Mesendoderm (in vitro differentiated cells): ENCODE measurements at regions not wholly inside any gene's neighbourhood (a gene's known extent, or its start where the extent isn't known, plus 50 kb on each side); places are given as distances from the start of the nearest gene placed in this dataset.

Source experiments
- DNase-seq: peaks from one replicate; pipeline ENCODE4 v3.0.0; 2013
- H2AK5ac ChIP-seq: 2 replicates; pipeline ENCODE4 v1.6.1; 2013; ENCODE audit warnings: low read length, inconsistent platforms
- H2BK120ac ChIP-seq: 2 replicates; pipeline ENCODE4 v1.6.1; 2013; ENCODE audit warnings: low read depth, mild to moderate bottlenecking, low read length, moderate library complexity, mixed read lengths
- H2BK15ac ChIP-seq: replicated peaks from 2 replicates; pipeline ENCODE4 v1.6.1; 2013; ENCODE audit warnings: low read depth, mild to moderate bottlenecking, moderate library complexity
- H2BK5ac ChIP-seq: 2 replicates; pipeline ENCODE4 v1.6.1; 2013; ENCODE audit warnings: low read length, inconsistent platforms
- H3K18ac ChIP-seq: 2 replicates; pipeline ENCODE4 v1.6.1; 2013; ENCODE audit warnings: mild to moderate bottlenecking, low read length, mixed read lengths
- H3K23ac ChIP-seq: one replicate; pipeline ENCODE4 v1.6.1; 2013; ENCODE audit warnings: low read length
- H3K27ac ChIP-seq: 2 replicates; pipeline ENCODE4 v1.5.1; 2013; ENCODE audit warnings: low read depth, mild to moderate bottlenecking, inconsistent platforms, low read length, moderate library complexity
- H3K27me3 ChIP-seq: 2 replicates; pipeline ENCODE4 v1.6.1; 2013; ENCODE audit warnings: low read length, control low read depth, mild to moderate bottlenecking, inconsistent platforms; ENCODE audit not compliant: insufficient read depth, poor library complexity
- H3K36me3 ChIP-seq: 2 replicates; pipeline ENCODE4 v1.6.1; 2013; ENCODE audit warnings: low read length, inconsistent platforms; ENCODE audit not compliant: control insufficient read depth, insufficient read depth
- H3K4ac ChIP-seq: one replicate; pipeline ENCODE4 v1.6.1; 2013; ENCODE audit warnings: low read depth, mild to moderate bottlenecking, low read length, moderate library complexity
- H3K4me1 ChIP-seq: 2 replicates; pipeline ENCODE4 v1.6.1; 2013; ENCODE audit warnings: low read depth, low read length, inconsistent platforms; ENCODE audit not compliant: control insufficient read depth
- H3K4me2 ChIP-seq: 2 replicates; pipeline ENCODE4 v1.6.1; 2013; ENCODE audit warnings: low read length
- H3K4me3 ChIP-seq: 2 replicates; pipeline ENCODE4 v1.5.1; 2013; ENCODE audit warnings: mild to moderate bottlenecking, low read length
- H3K56ac ChIP-seq: one replicate; pipeline ENCODE4 v1.6.1; 2013; ENCODE audit warnings: low read length
- H3K79me1 ChIP-seq: 2 replicates; pipeline ENCODE4 v1.6.1; 2013; ENCODE audit warnings: low read length, inconsistent platforms
- H3K79me2 ChIP-seq: 2 replicates; pipeline ENCODE4 v1.6.1; 2013; ENCODE audit warnings: mild to moderate bottlenecking, low read length; ENCODE audit not compliant: control insufficient read depth, insufficient read depth
- H3K9ac ChIP-seq: 2 replicates; pipeline ENCODE4 v1.6.1; 2013; ENCODE audit warnings: low read length, inconsistent platforms
- H4K5ac ChIP-seq: one replicate; pipeline ENCODE4 v1.6.1; 2013; ENCODE audit warnings: low read length
- H4K8ac ChIP-seq: one replicate; pipeline ENCODE4 v1.6.1; 2013; ENCODE audit warnings: low read depth, mild to moderate bottlenecking, control low read depth, low read length, moderate library complexity
- WGBS: extraction: QIAGEN DNeasy Blood & Tissue Kit; methylation state at CpG from one replicate; pipeline ENCODE4 v1.1.7; 2013; ENCODE audit warnings: low lambda C conversion rate, missing lambda C conversion rate; ENCODE audit not compliant: insufficient coverage; ENCODE audit errors: extremely low coverage; 5-methylcytosine and 5-hydroxymethylcytosine counted together

DNA sequence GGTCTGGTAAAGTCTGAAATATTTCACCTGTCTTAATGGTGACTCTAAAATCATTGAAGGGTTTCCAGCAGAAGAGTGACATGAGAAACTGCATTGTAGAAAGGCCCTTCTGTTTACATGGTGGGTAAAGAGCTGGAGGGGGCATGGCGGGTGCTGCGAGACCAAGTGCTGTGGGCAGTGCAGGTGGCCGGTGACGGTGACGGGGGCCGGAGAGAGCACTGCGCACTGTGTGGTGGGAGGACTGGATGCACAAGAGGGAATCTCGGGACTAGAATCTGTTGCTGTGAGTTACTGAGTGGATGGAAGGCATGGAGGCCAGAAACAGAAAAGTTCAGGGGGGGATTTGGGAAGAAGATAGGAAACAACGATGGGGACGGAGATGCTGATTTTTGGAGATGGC is 218.7 kb downstream of the USP6NL start:
- Histone ChIP-seq H3K27ac (no peak overlapping the region), H3K23ac (no peak overlapping the region), H3K18ac (no peak overlapping the region), H3K27me3 (no peaks in the 10 kb centered on the region), H4K8ac (no peak overlapping the region), H3K9ac (no peak overlapping the region), H3K4me1 (no peaks in the 10 kb centered on the region), H2BK120ac (no peak overlapping the region), H3K36me3 (no peaks in the 10 kb centered on the region), H2AK5ac (no peak overlapping the region), H3K79me2 (no peaks in the 10 kb centered on the region), H3K79me1 (no peaks in the 10 kb centered on the region), H3K4me3 (no peak overlapping the region), H2BK5ac (no peak overlapping the region), H2BK15ac (no peak overlapping the region), H3K4me2 (no peak overlapping the region), H4K5ac (no peak overlapping the region), H3K4ac (no peak overlapping the region), H3K56ac (no peak overlapping the region)
- WGBS = no CpG with 5 or more reads among the region's 10 CpGs
- no peak for DNase-seq

DNA sequence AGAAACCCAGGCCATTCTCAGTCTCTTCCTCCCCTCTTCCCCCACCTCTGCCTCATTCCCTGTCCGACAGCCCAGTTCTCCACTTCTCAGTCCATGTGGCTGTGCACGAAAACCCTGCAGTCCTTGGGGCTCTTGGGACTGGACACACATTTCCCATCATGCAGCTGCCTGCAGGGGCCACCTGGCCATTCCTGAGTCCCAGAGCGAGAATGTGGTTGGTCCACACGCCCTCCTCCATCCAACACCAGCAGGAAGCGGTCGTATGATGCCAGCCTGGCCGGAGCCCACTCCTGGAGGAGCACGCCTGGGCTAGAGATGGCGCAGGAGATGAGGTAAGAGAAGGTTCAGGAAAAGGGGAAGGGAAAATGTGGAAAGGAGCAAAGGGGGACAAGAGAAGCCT is 222.5 kb downstream of the USP6NL start:
- Histone ChIP-seq H3K27ac (no peak overlapping the region), H2BK120ac (no peak overlapping the region), H2BK15ac (no peak overlapping the region), H3K18ac (no peak overlapping the region), H2BK5ac (no peak overlapping the region), H2AK5ac (no peak overlapping the region), H3K79me2 (no peaks in the 10 kb centered on the region), H4K5ac (no peak overlapping the region), H3K4me2 (no peak overlapping the region), H3K27me3 (no peaks in the 10 kb centered on the region), H3K9ac (no peak overlapping the region), H3K23ac (no peak overlapping the region), H3K4me3 (no peak overlapping the region), H4K8ac (no peak overlapping the region), H3K4ac (no peak overlapping the region), H3K36me3 (no peaks in the 10 kb centered on the region), H3K56ac (no peak overlapping the region), H3K4me1 (no peaks in the 10 kb centered on the region), H3K79me1 (no peaks in the 10 kb centered on the region)
- no peak for DNase-seq
- WGBS = no CpG with 5 or more reads among the region's 9 CpGs

DNA sequence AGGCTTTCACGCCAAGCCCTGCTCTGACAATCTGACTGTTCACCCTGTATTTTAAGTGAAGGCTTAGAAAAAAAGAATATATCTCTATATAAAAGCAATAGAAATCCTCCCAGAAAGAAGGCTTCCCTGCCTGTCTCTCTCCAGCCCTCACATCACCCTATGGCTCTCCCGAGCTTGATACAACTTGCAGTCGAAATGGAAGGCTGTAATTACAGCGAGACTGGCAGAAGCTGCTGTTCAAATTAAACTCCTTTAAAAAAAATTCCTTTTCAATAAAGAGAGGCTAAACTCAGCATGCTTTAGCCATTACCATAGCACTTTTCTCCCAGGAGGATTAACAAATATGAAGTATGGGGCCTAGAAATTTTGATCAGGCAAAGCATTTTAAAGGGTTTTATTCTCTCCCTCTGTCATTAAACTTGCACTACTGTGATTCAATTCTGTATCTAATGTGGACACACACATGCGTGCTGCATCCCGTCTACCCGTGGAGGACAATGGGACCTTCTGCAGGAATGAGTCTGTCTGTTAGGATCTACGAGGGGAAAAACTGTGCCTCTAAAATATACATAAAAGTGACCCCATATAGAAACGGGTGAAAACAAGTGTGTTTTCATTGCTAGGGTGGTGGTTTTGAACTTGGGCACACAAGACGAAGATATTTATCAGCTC is 223.8 kb downstream of the USP6NL start:
- Histone ChIP-seq H3K23ac (no peak overlapping the region), H3K79me2 (no peaks in the 10 kb centered on the region), H2BK15ac (no peak overlapping the region), H3K36me3 (no peaks in the 10 kb centered on the region), H3K4me3 (no peak overlapping the region), H4K8ac (no peak overlapping the region), H3K4me2 (no peak overlapping the region), H3K56ac (no peak overlapping the region), H2BK120ac (no peak overlapping the region), H3K4me1 (no peaks in the 10 kb centered on the region), H3K27ac (no peak overlapping the region), H3K9ac (no peak overlapping the region), H3K79me1 (no peaks in the 10 kb centered on the region), H2BK5ac (no peak overlapping the region), H3K4ac (no peak overlapping the region), H2AK5ac (no peak overlapping the region), H3K18ac (no peak overlapping the region), H3K27me3 (no peaks in the 10 kb centered on the region), H4K5ac (no peak overlapping the region)
- no CpG with 5 or more reads among the region's 10 CpGs for WGBS
- no peak for DNase-seq

GRCh38 chr10:11387044-11387443 is 224.4 kb downstream of the USP6NL start:
- Histone ChIP-seq H4K8ac (no peak overlapping the region), H2BK120ac (no peak overlapping the region)
- no CpG with 5 or more reads among the region's 9 CpGs for WGBS

More at GRCh38 chr10:11387044-11387443, 224.4 kb downstream of the USP6NL start:
- no peak overlapping the region for H3K27ac ChIP-seq
- H3K9ac ChIP-seq = no peak overlapping the region
- H2BK5ac ChIP-seq = no peak overlapping the region
- no peak overlapping the region for H3K4me3 ChIP-seq
- no peaks in the 10 kb centered on the region for H3K4me1 ChIP-seq
- no peaks in the 10 kb centered on the region for H3K36me3 ChIP-seq
- no peak overlapping the region for H2AK5ac ChIP-seq
- H3K4ac ChIP-seq = no peak overlapping the region
- H3K79me2 ChIP-seq = no peaks in the 10 kb centered on the region
- H3K18ac ChIP-seq = no peak overlapping the region
- no peak overlapping the region for H3K4me2 ChIP-seq
- no peaks in the 10 kb centered on the region for H3K79me1 ChIP-seq
- H3K23ac ChIP-seq = no peak overlapping the region
- no peak overlapping the region for H4K5ac ChIP-seq
- DNase-seq = no peak
- no peak overlapping the region for H3K56ac ChIP-seq
- H3K27me3 ChIP-seq = no peaks in the 10 kb centered on the region
- H2BK15ac ChIP-seq = no peak overlapping the region
